Adrenal gland (tissue), 9 donors: ENCODE measurements at regions not wholly inside any gene's neighbourhood (a gene's known extent, or its start where the extent isn't known, plus 50 kb on each side); places are given as distances from the start of the nearest gene placed in this dataset.
"Not testable (repeated sequence)": the region's sequence is repeated elsewhere in the genome, so short reads cannot be mapped to it uniquely, and the experiment has no call there.

Experiments
- DNase-seq, 7 donors: peaks; one replicate each; pipeline ENCODE4 v3.0.0-alpha.2; 2019 to 2020
- H3K27ac ChIP-seq, 5 donors: fragments of 200-600 bp; sonication (generic) in 4 of 5; 1 replicate in 3 of 5; 2 replicates in 2 of 5; pipeline versions ENCODE4 v1.5.1 to v1.8.0; 2016 to 2020; ENCODE audit warnings: mild to moderate bottlenecking in 1 of 5
- H3K27me3 ChIP-seq: fragments of 200-600 bp; 2 replicates; pipeline ENCODE4 v1.8.0; 2021
- H3K36me3 ChIP-seq, 2 donors: fragments of 200-600 bp; replicated peaks in 1 of 2; 1 replicate in 1 of 2; 2 replicates in 1 of 2; pipeline versions ENCODE4 v1.5.1 to v1.8.0; 2018 to 2022
- H3K4me1 ChIP-seq, 2 donors: fragments of 200-600 bp; replicated peaks in 1 of 2; 1 replicate in 1 of 2; 2 replicates in 1 of 2; pipeline versions ENCODE4 v1.5.1 to v1.8.0; 2018 to 2021
- H3K4me3 ChIP-seq, 4 donors: fragments of 200-600 bp; sonication (generic) in 3 of 4; one replicate each; pipeline ENCODE4 v1.5.1; 2016 to 2018
- H3K9me3 ChIP-seq, 3 donors: fragments of 200-600 bp; sonication (generic) in 1 of 3; replicated peaks in 1 of 3; 1 replicate in 2 of 3; 2 replicates in 1 of 3; pipeline versions ENCODE4 v1.5.1 to v1.8.0; 2016 to 2021
- CTCF ChIP-seq, 6 experiments: fragments of 450-650 bp in 4 of 6; fragments of 200-600 bp in 2 of 6; sonication (generic) in 1 of 6; IDR thresholded peaks; 1 replicate in 5 of 6; 2 replicates in 1 of 6; pipeline versions ENCODE4 v1.5.1 to v1.8.0; 2016 to 2021; ENCODE audit warnings: antibody characterized with exemption in 6 of 6, mild to moderate bottlenecking in 2 of 6, moderate library complexity in 1 of 6
- POLR2A ChIP-seq, 2 donors: fragments of 450-650 bp; IDR thresholded peaks; one replicate each; pipeline ENCODE4 v1.6.1; 2017; ENCODE audit warnings: antibody characterized with exemption in 2 of 2, mild to moderate bottlenecking in 2 of 2, moderate library complexity in 1 of 2
- WGBS, 4 donors: extraction: QIAGEN DNeasy Blood & Tissue Kit in 2 of 4; methylation state at CpG; one replicate each; pipeline versions ENCODE4 v1.1.5 to v1.1.7; 2013 to 2017; 5-methylcytosine and 5-hydroxymethylcytosine counted together
- intact Hi-C, 2 donors: fragments of 100-400 bp; cut with DNase I; formaldehyde crosslinking; loops; one replicate each; pipeline versions ENCODE4 v1.14.1 to v1.15.0; 2022 to 2023
- donor health status: healthy with polysubstance abuse.
- donor health status: Bipolar disorder and iron deficiency.
- donor health status: DM: yes; HTN: yes; CAD: no.
- donor health status: DM: no; HTN: no; CAD: no.
- donor health status: DM: no; HTN: no; CAD: no.

DNA sequence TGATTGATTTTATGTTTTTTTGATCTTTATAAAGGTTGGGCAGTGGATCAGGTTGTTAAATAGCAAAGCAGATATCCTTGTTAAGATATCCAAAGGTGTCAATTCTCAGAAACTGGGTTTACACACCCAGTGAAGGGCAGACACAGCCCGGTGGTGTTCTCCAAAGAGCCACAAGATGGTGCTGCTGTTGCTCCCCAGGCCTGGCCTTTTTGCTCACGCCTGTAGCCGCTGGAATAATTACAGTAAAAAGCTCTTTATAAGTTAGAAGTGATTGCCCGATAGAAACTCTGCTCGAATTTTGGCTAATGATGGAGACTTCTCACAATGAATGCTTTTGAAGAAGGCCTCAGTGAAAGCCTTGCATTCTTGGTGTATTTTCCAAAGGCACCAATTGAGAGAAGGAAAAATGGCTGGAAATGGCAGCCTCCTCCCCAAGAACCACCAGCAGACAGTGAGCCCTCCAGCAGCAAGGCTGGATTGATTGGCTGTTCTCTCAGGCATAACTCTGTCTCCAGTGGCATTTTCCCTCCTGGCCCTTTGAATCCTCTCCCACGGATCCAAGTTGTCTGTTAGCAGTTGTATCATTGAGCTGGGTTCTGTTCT lies 120.5 kb upstream of the CHD6 start:
- H3K27me3 ChIP-seq: no peaks in the 10 kb centered on the region
- DNase-seq: peak; percentile 43 to 80 (median 54)
- intact Hi-C loops: loop anchor here in 1 of 2 donors (5.0 to 10.0 kb wide), 2 partner anchors 796 to 1449 kb away; partner anchors contain the start of gene PTPRT
- TF ChIP-seq CTCF (IDR thresholded peaks at IDR 0.05) (peak; percentile 59 to 86 (median 74)), POLR2A (IDR thresholded peaks at IDR 0.05) (no peak)
- H3K4me3 ChIP-seq: no peak overlapping the region
- 14 to 18% (median 16%) methylated on average over 6 of the region's 6 CpGs for WGBS, 4 donors
- H3K27ac ChIP-seq: no peak overlapping the region
- H3K4me1 ChIP-seq: no peaks in the 10 kb centered on the region
- no peaks in the 10 kb centered on the region for H3K9me3 ChIP-seq
- no peaks in the 10 kb centered on the region for H3K36me3 ChIP-seq

DNA sequence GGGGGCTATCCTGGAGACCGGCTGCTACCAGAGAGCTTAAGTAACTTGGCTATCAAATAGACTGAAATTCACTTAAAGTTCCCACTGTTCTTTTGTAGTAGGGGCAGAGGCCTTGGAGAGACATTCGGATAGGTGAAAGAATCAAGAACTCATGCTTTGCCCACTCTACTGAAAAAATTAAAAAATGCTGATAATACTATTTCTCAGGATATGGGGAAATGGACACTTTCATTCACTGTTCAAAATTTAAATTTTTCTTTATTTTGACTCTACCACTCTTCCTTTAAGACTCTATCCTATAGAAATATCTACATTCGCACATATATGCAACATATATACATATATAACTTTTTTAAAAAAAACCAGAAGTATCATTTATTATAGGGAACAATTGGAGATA lies 117.8 kb upstream of the CHD6 start:
- TF ChIP-seq POLR2A (IDR thresholded peaks at IDR 0.05): no peak
- no peak for TF ChIP-seq CTCF (IDR thresholded peaks at IDR 0.05)
- Histone ChIP-seq H3K4me1 (no peaks in the 10 kb centered on the region), H3K9me3 (no peaks in the 10 kb centered on the region), H3K4me3 (no peak overlapping the region), H3K27ac (no peak overlapping the region), H3K27me3 (no peaks in the 10 kb centered on the region), H3K36me3 (no peaks in the 10 kb centered on the region)
- no peak for DNase-seq
- WGBS, 4 donors: 88 to 95% (median 92%) methylated on average over 3 of the region's 3 CpGs
- intact Hi-C loops: loop anchor here in 1 of 2 donors (5.0 to 10.0 kb wide), 2 partner anchors 799 to 1451 kb away; partner anchors contain the start of gene PTPRT

DNA sequence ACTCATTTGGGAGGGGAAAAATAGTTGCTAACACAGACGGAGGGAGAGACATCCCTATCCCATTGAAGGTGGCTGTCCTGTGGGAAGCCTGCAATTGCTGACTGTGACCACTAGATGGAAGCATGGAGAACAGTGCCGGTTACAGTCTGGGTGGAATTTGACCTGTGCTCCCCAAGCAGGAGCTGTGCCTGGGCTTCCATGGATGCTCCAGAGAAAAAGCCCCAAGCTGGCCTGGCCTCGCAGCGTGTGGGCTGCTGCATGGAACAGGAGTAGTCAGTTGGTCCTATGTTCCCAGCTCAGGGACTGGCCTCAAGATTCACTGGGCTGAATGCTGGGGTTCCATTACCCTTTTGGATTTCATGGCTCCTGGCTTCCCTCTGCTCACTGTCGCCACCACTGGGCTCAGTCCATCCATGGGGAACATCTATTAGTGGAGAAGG lies 116.3 kb upstream of the CHD6 start:
- WGBS, 4 donors: 26 to 38% (median 36%) methylated on average over 2 to 5 of the region's 5 CpGs
- H3K27me3 ChIP-seq: no peaks in the 10 kb centered on the region
- no peaks in the 10 kb centered on the region for H3K36me3 ChIP-seq
- H3K4me3 ChIP-seq: no peak overlapping the region
- intact Hi-C loops: loop anchor here in 1 of 2 donors (10.0 kb wide), 1 partner anchor 800 kb away; no protein-coding TSS in a partner anchor
- no peak overlapping the region for H3K27ac ChIP-seq
- peak in 6 of 7 donors; percentile 30 to 69 (median 55) for DNase-seq
- H3K4me1 ChIP-seq: no peaks in the 10 kb centered on the region
- TF ChIP-seq POLR2A (IDR thresholded peaks at IDR 0.05) (no peak), CTCF (IDR thresholded peaks at IDR 0.05) (peak; percentile 62 to 86 (median 78))
- no peaks in the 10 kb centered on the region for H3K9me3 ChIP-seq

DNA sequence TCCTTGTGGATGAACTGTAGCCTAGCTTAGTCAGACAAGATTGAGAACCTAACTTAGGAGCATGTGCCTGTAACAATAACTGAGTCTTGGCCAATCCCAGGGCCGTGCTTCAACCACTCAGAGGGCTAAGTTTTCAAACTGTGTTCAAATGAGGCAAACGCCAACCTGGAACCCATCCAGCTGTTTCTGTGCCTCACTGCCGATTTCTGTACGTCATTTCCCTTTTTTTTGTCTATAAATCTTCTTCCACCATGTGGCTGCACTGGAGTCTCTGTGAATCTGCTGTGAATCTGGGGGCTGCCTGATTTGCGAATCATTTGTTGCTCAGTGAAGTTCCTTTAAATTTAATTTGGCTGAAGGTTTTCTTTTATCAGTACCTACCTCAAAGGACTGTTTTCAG lies 115.0 kb upstream of the CHD6 start:
- intact Hi-C loops: loop anchor here in 1 of 2 donors (10.0 kb wide), 1 partner anchor 802 kb away; no protein-coding TSS in a partner anchor
- Histone ChIP-seq H3K27me3 (no peaks in the 10 kb centered on the region), H3K27ac (no peak overlapping the region), H3K9me3 (no peaks in the 10 kb centered on the region), H3K36me3 (no peaks in the 10 kb centered on the region), H3K4me3 (no peak overlapping the region), H3K4me1 (no peaks in the 10 kb centered on the region)
- no peak for TF ChIP-seq POLR2A (IDR thresholded peaks at IDR 0.05)
- TF ChIP-seq CTCF (IDR thresholded peaks at IDR 0.05): no peak
- peak in 2 of 7 donors; percentile 26 to 57 for DNase-seq
- 42 to 52% (median 42%) methylated on average over 5 of the region's 5 CpGs for WGBS, 4 donors

DNA sequence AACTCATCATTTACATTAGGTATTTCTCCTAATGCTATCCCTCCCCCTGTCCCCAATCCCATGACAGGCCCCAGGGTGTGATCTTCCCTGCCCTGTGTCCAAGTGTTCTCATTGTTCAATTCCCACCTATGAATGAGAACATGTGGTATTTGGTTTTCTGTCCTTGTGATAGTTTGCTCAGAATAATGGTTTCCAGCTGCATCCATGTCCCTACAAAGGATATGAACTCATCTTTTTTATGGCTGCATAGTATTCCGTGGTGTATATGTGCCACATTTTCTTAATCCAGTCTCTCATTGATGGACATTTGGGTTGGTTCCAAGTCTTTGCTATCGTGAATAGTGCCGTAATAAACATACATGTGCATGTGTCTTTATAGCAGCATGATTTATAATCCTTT lies 113.0 kb upstream of the CHD6 start:
- H3K36me3 ChIP-seq, H3K9me3 ChIP-seq, DNase-seq, H3K27ac ChIP-seq, H3K4me1 ChIP-seq, H3K4me3 ChIP-seq, H3K27me3 ChIP-seq: not testable (repeated sequence)
- intact Hi-C loops: loop anchor here in 1 of 2 donors (10.0 kb wide), 1 partner anchor 804 kb away; no protein-coding TSS in a partner anchor
- WGBS, 4 donors: 78 to 83% (median 81%) methylated on average over 3 of the region's 3 CpGs

DNA sequence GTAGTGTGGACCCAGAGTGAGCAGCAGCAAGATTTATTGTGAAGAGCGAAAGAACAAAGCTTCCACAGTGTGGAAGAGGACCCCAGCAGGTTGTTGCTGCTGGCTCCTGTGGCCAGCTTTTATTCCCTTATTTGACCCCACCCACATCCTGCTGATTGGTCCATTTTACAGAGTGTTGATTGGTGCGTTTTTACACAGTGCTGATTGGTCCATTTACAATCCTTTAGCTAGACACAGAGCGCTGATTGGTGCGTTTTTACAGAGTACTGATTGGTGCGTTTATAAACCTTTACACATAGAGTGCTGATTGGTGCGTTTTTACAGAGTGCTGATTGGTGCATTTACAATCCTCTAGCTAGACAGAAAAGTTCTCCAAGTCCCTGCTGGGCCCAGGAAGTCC lies 109.5 kb upstream of the CHD6 start:
- H3K4me1 ChIP-seq, H3K9me3 ChIP-seq, H3K4me3 ChIP-seq, H3K36me3 ChIP-seq, intact Hi-C loops, DNase-seq, H3K27me3 ChIP-seq, H3K27ac ChIP-seq: not testable (repeated sequence)
- WGBS, 4 donors: 81 to 88% (median 85%) methylated on average over 6 of the region's 6 CpGs
